HG03558 (cell line): ENCODE measurements at regions not wholly inside any gene's neighbourhood (a gene's known extent, or its start where the extent isn't known, plus 50 kb on each side); places are given as distances from the start of the nearest gene placed in this dataset.

Experiments
- ATAC-seq: cut with Tn5 transposase; IDR thresholded peaks from one replicate; pipeline ENCODE4 v1.9.1; 2021; ENCODE audit warnings: moderate number of reproducible peaks; ENCODE audit not compliant: unreplicated experiment; ENCODE audit errors: extremely low read depth

DNA sequence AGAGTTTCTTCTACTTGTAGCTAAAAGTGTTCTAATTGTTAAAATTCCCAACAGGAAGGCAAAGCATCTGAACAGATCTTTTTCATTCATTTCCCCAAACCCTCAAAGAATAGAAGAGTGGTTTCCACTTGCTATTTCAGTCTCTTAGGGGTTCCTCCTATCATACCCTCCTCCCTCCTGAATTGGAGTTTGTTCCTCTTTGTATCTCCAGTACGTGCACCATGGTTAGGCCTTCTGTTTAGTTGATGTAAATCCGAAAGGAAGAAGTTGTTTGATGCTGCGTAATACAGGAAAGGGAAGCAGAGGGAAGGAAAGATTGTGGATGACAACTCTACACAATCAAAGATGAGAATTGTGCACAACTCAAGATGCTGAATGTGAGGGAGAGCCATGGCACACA, 303.6 kb downstream of the PIK3R1 start:
- ATAC-seq = no peak

DNA sequence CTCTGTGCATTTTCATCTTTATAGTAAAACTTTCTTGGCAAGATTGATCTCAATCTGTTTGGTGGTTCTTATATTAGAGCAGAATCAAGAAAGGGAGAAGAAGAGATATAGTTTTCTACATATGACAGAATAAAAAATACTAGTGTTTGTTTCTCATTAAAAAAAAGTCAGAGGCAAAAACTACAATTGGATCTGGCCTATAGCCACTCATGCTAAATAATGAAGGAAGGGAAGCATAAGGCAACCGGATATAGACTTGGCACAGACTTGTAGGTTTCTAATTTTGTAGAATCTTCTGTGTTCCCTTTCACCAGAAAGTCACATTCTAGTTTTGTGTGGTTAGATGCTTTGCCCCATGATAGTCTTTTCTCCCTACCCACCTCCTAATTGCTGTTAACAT, 306.2 kb downstream of the PIK3R1 start:
- ATAC-seq = no peak

DNA sequence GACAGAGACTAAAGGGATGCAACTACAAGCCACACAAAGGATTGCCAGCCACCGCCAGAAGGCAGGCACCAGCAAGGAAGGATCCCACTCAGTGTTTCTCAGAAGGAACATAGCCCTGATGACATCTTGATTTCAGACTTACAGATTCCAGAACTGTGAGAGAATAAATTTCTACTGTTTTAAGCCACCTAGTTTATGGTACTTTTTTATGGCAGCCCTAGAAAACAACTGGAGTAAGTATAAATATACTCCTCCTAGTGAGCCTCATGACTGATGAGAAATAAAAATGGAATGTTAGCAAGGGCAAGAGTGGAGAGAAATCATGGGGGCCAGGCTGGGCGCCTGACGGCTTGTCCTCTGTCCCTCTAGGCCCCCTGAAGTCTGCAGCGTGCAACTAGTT, 307.3 kb downstream of the PIK3R1 start:
- no peak for ATAC-seq

- ATAC-seq = no peak
These were observed 313.3 kb downstream of the PIK3R1 start for GRCh38 chr5:68528821-68529273.

DNA sequence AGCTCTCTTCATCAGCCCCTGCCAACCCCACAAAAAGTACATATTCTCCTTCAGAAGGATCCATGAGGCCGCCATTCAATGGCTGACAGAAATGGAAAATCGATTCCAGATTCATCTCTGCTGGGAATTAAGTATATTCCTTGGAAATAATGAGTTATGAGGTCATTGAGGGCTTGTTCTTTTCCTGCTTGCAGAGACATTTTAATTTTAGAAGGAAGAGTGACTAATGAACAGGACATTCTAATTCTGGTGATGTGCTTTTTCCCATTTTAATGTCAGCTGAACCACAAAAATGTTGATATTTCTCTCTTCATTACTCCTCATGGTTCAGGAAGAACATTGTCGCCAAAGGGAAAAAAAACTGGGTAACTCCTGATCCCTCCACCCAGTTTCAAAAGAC, 314.0 kb downstream of the PIK3R1 start:
- ATAC-seq = no peak

GRCh38 chr5:68531970-68532369, 316.4 kb downstream of the PIK3R1 start:
- ATAC-seq = no peak

DNA sequence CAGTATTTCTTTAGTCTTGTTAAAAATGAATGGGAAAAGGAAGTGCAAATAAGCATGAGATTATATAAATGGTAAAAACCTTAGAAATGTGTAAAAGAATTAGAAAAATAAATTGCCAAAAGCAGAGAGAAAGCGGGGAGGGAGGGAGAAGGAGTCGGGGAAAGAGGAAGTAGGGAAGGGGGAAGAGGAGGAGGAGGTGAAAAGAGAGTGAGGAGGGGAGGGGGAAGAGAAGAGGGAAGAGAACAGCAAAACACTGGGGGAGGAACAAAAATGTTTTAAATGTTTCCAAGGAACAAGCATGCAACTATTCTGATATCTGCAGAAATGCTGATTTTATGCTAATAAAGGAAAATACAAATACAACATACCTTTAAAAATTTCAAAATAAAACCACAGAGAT, 317.5 kb downstream of the PIK3R1 start:
- no peak for ATAC-seq

- ATAC-seq = no peak
These were observed 318.1 kb downstream of the PIK3R1 start for GRCh38 chr5:68533571-68534084.

DNA sequence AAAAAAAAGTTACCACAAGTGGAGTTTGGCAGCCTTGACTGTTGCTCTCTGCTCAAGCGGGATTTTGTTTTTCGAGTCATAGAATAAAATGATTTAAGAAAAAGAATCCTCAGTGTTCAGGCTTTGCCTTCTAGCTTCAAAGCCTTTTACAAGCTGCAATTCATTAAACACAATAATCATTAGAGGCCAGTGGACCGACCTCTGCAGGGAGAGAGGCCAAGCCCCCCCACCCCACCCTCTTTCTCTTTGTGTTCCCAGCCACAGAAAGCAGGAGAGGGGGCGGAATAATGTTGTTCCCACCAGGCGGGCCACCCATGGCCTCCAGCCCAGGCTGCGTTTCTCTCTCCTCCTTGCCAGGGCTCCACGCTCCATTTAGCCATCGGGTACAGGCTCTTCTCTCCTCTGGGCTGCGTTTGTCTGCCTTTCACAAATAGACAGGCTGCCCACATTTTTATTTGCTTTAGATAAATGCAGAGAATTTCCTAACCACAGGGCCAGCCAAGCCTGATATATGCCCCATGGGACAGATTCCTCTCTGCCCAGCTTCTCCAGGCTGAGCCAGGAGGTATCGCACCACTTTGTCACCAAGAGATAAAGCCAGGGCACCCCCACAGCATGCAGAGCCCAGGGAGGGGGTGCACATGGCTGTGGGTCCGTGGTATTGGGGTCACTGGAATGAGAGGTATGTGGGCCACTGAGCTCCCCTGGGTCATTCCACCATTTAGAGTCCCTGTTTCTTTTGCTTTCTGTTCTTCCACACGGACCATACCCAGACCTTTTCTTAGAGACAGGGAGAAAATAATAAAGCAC, 318.8 kb downstream of the PIK3R1 start:
- no peak for ATAC-seq

GRCh38 chr5:68534956-68535520, 319.5 kb downstream of the PIK3R1 start:
- ATAC-seq = no peak

GRCh38 chr5:68538814-68539420, 323.4 kb downstream of the PIK3R1 start:
- ATAC-seq = no peak

DNA sequence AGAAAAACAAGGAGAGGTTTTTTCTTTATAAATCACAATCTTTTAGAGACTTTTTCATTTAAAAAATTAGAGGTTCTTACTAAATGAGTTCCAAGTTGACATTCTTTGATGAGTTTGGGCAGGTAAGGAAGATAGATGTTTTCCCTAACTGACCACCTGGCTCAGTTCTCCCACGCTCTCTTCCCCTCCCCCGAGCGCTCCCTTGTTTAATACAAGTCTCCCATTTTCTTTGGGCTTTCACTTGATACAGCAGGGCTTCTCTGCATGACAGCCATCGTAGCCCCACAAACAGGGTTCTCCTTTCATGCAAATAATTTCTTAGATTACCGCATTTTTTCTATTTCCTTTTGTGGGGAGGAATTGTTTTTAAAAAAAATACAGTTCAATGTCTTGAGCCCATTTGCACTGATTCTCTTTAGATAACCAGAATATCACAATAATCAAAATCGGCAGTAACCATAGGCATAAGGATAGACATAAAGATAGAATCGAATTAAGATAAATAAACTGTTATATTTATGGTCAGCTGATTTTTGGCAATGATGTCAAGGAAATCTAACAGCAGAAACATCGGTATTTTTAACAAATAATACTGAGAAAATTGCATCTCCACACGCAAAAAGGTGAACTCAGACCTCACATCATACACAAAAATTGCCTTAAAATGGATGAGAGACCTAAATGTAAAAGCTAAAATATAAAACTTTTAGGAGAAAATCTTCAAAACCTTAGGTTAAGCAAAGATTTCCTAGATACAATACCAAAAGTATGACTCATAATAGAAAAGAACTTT, 325.4 kb downstream of the PIK3R1 start:
- no peak for ATAC-seq

DNA sequence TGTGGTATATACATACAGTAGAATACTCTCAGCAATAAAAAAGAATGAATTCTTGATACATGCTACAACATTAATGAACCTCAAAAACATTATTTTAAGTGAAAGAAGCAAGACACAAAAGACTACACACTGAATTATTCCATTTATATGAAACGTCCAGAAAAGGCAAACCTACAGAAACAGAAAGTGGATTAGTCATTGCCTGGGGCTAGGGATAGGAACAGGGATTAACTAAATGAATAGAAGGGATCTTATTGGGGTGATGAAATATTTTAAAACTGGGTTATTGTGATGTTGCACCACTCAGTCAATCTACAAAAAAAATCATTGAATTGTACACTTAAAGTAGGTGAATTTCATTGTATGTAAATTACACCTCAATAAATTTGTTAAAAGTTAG, 326.7 kb downstream of the PIK3R1 start:
- ATAC-seq = no peak

- ATAC-seq = no peak
These were observed 327.7 kb downstream of the PIK3R1 start for GRCh38 chr5:68543212-68543611.

- no peak for ATAC-seq
These were observed 328.6 kb downstream of the PIK3R1 start for GRCh38 chr5:68544091-68544647.

DNA sequence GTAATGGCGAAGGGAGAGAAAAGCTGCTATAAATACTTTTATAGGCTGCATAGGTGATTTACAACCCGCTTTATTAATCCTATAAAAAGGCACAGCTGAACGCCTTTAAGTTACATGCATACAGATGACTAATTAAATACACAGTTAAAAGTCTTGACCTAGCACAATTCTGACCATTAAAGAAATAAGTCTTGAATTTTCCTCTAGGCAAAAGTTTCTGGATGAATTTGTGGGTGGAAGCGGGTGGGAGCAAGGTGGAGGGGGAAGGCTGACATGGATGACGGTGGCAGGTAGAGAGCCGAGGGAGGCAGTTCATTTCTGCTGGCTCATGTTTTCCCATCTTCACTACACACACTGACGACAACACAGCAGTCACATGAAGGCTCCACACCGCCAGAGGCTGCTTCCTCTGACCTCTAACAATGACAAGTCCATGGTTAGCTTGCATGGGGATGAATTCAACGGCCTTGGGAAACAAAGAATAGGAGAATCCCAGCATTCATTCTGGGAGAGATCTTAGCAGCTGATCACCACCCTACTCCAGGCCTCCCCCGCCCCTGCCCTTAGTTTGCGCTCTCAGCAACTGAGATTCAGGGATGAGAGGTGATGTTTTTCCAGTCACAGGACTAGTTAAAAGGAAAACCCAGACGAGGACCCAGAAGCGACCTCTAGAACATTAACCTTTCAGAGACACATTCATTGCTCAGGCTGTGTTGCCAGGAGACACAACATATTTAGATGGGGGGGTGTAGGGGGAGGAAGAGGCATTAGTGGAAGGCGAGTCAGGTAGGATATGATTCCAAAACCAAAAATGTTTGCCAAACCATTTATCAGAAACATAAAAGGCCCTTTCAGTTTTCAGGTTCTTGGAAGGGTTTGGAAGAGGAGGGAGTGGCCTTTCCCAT, 329.3 kb downstream of the PIK3R1 start:
- ATAC-seq = no peak

GRCh38 chr5:68545636-68546295, 330.2 kb downstream of the PIK3R1 start:
- ATAC-seq = no peak

DNA sequence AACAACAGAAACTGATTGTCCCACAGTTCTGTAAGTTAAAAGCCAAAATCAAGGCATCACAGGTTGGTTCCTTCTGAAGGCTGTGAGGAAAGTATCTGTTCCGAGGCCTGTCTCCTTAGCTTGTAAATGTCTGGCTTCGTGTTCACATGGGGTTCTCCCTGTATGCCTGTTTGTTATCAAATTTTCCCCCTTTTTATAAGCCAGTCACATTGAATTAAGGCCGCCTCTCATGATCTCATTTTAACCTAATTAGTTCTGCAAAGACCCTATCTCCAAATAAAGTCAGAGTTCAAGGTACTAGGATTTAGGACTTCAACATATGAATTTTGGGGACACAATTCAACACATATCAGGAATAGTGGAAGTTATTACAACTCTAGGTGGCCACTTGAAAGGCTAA, 331.5 kb downstream of the PIK3R1 start:
- no peak for ATAC-seq

GRCh38 chr5:68547622-68548021, 332.1 kb downstream of the PIK3R1 start:
- no peak for ATAC-seq
